H1 (cell line): ENCODE measurements at regions not wholly inside any gene's neighbourhood (a gene's known extent, or its start where the extent isn't known, plus 50 kb on each side); places are given as distances from the start of the nearest gene placed in this dataset.

Experiments used
- CTCF ChIA-PET: fragments of 300-600 bp; sonication (Branson Sonifier 250); formaldehyde crosslinking; loops from one replicate; lab custom pipeline; 2021; ENCODE audit not compliant: partially characterized antibody; lab: Charles Lee
- POLR2A ChIA-PET: fragments of 300-600 bp; sonication (Branson Sonifier 250); formaldehyde crosslinking; loops from one replicate; lab custom pipeline; 2021; ENCODE audit warnings: inconsistent platforms; ENCODE audit not compliant: partially characterized antibody; lab: Charles Lee
- DNase-seq, 2 experiments: peaks; one replicate each; pipeline versions ENCODE4 v3.0.0 to v3.0.0-alpha.2; 2010 to 2022; ENCODE audit warnings: low spot score in 2 of 2, low read depth in 1 of 2, mixed read lengths in 1 of 2
- FAIRE-seq: peaks from 2 replicates; lab custom pipeline; 2011; peaks lifted over from hg19 to GRCh38; lab: Jason Lieb, UNC
- H2AFZ ChIP-seq: 2 replicates; pipeline ENCODE4 v1.8.1; 2012; ENCODE audit warnings: low read length, inconsistent platforms
- H2AK5ac ChIP-seq: 2 replicates; pipeline ENCODE4 v1.6.1; 2013; ENCODE audit warnings: low read depth, low read length
- H2BK120ac ChIP-seq: replicated peaks from 2 replicates; pipeline ENCODE3; 2013; ENCODE audit warnings: low read depth, low read length, inconsistent platforms
- H2BK12ac ChIP-seq: 2 replicates; pipeline ENCODE4 v1.6.1; 2013; ENCODE audit warnings: low read depth, low read length
- H2BK15ac ChIP-seq: 2 replicates; pipeline ENCODE4 v1.6.1; 2013; ENCODE audit warnings: low read length
- H2BK20ac ChIP-seq: 2 replicates; pipeline ENCODE4 v1.6.1; 2013; ENCODE audit warnings: low read length
- H2BK5ac ChIP-seq: 2 replicates; pipeline ENCODE4 v1.6.1; 2013; ENCODE audit warnings: low read depth, low read length
- H3K14ac ChIP-seq: 2 replicates; pipeline ENCODE4 v1.6.1; 2013; ENCODE audit warnings: inconsistent platforms; ENCODE audit not compliant: insufficient read length
- H3K18ac ChIP-seq: 2 replicates; pipeline ENCODE4 v1.6.1; 2013; ENCODE audit warnings: low read length; ENCODE audit errors: extremely low read depth
- H3K23ac ChIP-seq: 2 replicates; pipeline ENCODE4 v1.6.1; 2013; ENCODE audit warnings: inconsistent platforms; ENCODE audit not compliant: insufficient read length
- H3K23me2 ChIP-seq: 2 replicates; pipeline ENCODE4 v1.6.1; 2013; ENCODE audit warnings: low read depth, low read length
- H3K27ac ChIP-seq: 2 replicates; pipeline ENCODE4 v1.6.1; 2011; ENCODE audit warnings: low read depth, low read length, inconsistent platforms
- H3K27me3 ChIP-seq, 4 experiments: replicated peaks in 1 of 4; 1 replicate in 1 of 4; 2 replicates in 3 of 4; pipeline versions ENCODE4 v1.6.1 to v1.8.1; 2011 to 2013; ENCODE audit warnings: low read length in 3 of 4, mild to moderate bottlenecking in 3 of 4, inconsistent platforms in 2 of 4, mixed read lengths in 2 of 4, moderate library complexity in 1 of 4; ENCODE audit not compliant: control insufficient read depth in 3 of 4, insufficient read depth in 3 of 4; ENCODE audit errors: extremely low read depth in 1 of 4
- H3K36me3 ChIP-seq, 4 experiments: 2 replicates each; pipeline versions ENCODE4 v1.6.1 to v1.8.1; 2011 to 2013; ENCODE audit warnings: mild to moderate bottlenecking in 4 of 4, low read length in 3 of 4, moderate library complexity in 2 of 4, control low read depth in 1 of 4, inconsistent platforms in 1 of 4; ENCODE audit not compliant: insufficient read depth in 4 of 4, control insufficient read depth in 2 of 4
- H3K4ac ChIP-seq: replicated peaks from 2 replicates; pipeline ENCODE3; 2013; ENCODE audit warnings: low read length, low read depth, mixed read lengths, inconsistent platforms; ENCODE audit not compliant: insufficient read length
- H3K4me1 ChIP-seq, 4 experiments: replicated peaks in 1 of 4; 1 replicate in 1 of 4; 2 replicates in 3 of 4; pipeline versions ENCODE4 v1.6.1 to v1.8.1; 2011 to 2013; ENCODE audit warnings: low read length in 3 of 4, inconsistent platforms in 2 of 4, mixed read lengths in 1 of 4; ENCODE audit not compliant: insufficient read depth in 4 of 4, control insufficient read depth in 3 of 4
- H3K4me2 ChIP-seq, 2 experiments: 2 replicates each; pipeline versions ENCODE4 v1.6.1 to v1.8.1; 2011 to 2013; ENCODE audit warnings: low read depth in 2 of 2, low read length in 2 of 2, control low read depth in 1 of 2, inconsistent platforms in 1 of 2, mild to moderate bottlenecking in 1 of 2; ENCODE audit not compliant: insufficient read depth in 1 of 2
- H3K4me3 ChIP-seq, 4 experiments: fragments of 200-600, 300-600 bp in 1 of 4; sonication (generic), shearing (Covaris generic), sonication (Bioruptor Twin) in 1 of 4; 2 replicates each; pipeline versions ENCODE4 v1.5.1 to v1.8.1; 2011 to 2016; ENCODE audit warnings: low read length in 4 of 4, low read depth in 3 of 4, control low read depth in 2 of 4, inconsistent platforms in 2 of 4, mild to moderate bottlenecking in 2 of 4, mixed read lengths in 1 of 4, moderate library complexity in 1 of 4; ENCODE audit not compliant: insufficient read depth in 2 of 4; ENCODE audit errors: extremely low read depth in 1 of 4
- H3K56ac ChIP-seq: replicated peaks from 2 replicates; pipeline ENCODE3; 2013; ENCODE audit warnings: low read depth, mild to moderate bottlenecking, mixed read lengths, low read length, inconsistent platforms; ENCODE audit not compliant: insufficient read length
- H3K79me1 ChIP-seq: 2 replicates; pipeline ENCODE4 v1.6.1; 2013; ENCODE audit warnings: low read depth, low read length, control low read depth
- H3K79me2 ChIP-seq, 2 experiments: 2 replicates each; pipeline versions ENCODE4 v1.6.1 to v1.8.1; 2012 to 2013; ENCODE audit warnings: low read length in 2 of 2, mild to moderate bottlenecking in 2 of 2, inconsistent platforms in 1 of 2; ENCODE audit not compliant: insufficient read depth in 2 of 2, control insufficient read depth in 1 of 2
- H3K9ac ChIP-seq, 4 experiments: replicated peaks in 1 of 4; 1 replicate in 1 of 4; 2 replicates in 3 of 4; pipeline versions ENCODE4 v1.6.1 to v1.8.1; 2011 to 2013; ENCODE audit warnings: low read depth in 3 of 4, low read length in 3 of 4, control low read depth in 2 of 4, mild to moderate bottlenecking in 2 of 4, moderate library complexity in 2 of 4, inconsistent platforms in 1 of 4; ENCODE audit errors: extremely low read depth in 1 of 4
- H3K9me3 ChIP-seq, 2 experiments: 2 replicates each; pipeline versions ENCODE4 v1.6.1 to v1.8.1; 2012 to 2013; ENCODE audit warnings: mild to moderate bottlenecking in 2 of 2, moderate library complexity in 2 of 2, control low read depth in 1 of 2, inconsistent platforms in 1 of 2, low read depth in 1 of 2, low read length in 1 of 2, mixed read lengths in 1 of 2; ENCODE audit not compliant: insufficient read depth in 2 of 2
- H4K20me1 ChIP-seq, 2 experiments: replicated peaks in 1 of 2; 2 replicates each; pipeline versions ENCODE3 to v1.8.1; 2011 to 2013; ENCODE audit warnings: inconsistent platforms in 2 of 2, low read length in 2 of 2, mild to moderate bottlenecking in 1 of 2; ENCODE audit not compliant: insufficient read depth in 2 of 2, control insufficient read depth in 1 of 2
- H4K5ac ChIP-seq: 2 replicates; pipeline ENCODE4 v1.6.1; 2013; ENCODE audit warnings: low read length, low read depth, mixed read lengths, inconsistent platforms; ENCODE audit not compliant: insufficient read length
- H4K8ac ChIP-seq: 2 replicates; pipeline ENCODE4 v1.8.0; 2013; ENCODE audit warnings: mild to moderate bottlenecking, moderate library complexity, low read length, inconsistent platforms; ENCODE audit not compliant: insufficient read depth; ENCODE audit errors: extremely low read depth
- H4K91ac ChIP-seq: replicated peaks from 2 replicates; pipeline ENCODE3; 2013; ENCODE audit warnings: low read length, mixed read lengths, inconsistent platforms; ENCODE audit not compliant: insufficient read length
- WGBS, 2 experiments: shearing (Covaris generic) in 1 of 2; methylation state at CpG; one replicate each; pipeline versions ENCODE4 v1.1.6 to v1.1.7; 2013 to 2015; ENCODE audit warnings: low lambda C conversion rate in 2 of 2, mixed read lengths in 2 of 2, inconsistent platforms in 1 of 2, low coverage in 1 of 2, missing lambda C conversion rate in 1 of 2; ENCODE audit not compliant: insufficient replicate concordance in 2 of 2, insufficient coverage in 1 of 2, insufficient read length in 1 of 2; ENCODE audit errors: extremely low coverage in 1 of 2, missing lambda C conversion rate in 1 of 2; 5-methylcytosine and 5-hydroxymethylcytosine counted together
- TF ChIP-seq, protein P1 (sequence below): IDR thresholded peaks from 2 replicates; pipeline ENCODE4 v1.6.1; 2011; ENCODE audit warnings: low read depth, mild to moderate bottlenecking, low read length; ENCODE audit not compliant: insufficient read depth

GRCh38 chr4:83782591-83782990 lies 246.7 kb downstream of the GPAT3 start:
- Histone ChIP-seq H3K23ac (no peak overlapping the region), H3K4ac (no peak overlapping the region), H3K18ac (0 out of 2 replicates have a peak overlapping the region, but pooled peaks have one; percentile 4), H3K79me2 (no peaks in the 10 kb centered on the region), H3K36me3 (no peaks in the 10 kb centered on the region), H3K9me3 (no peaks in the 10 kb centered on the region), H4K5ac (no peak overlapping the region), H2BK15ac (no peak overlapping the region), H3K14ac (no peak overlapping the region), H3K79me1 (no peaks in the 10 kb centered on the region), H3K4me1 (peaks cover 0 to 13% (median 5%) of the 10 kb centered on the region in 4 experiments; a peak in 3 of 7 replicates), H3K23me2 (no peaks in the 10 kb centered on the region), H2BK5ac (no peak overlapping the region), H2AFZ (no peak overlapping the region), H3K9ac (no peak overlapping the region), H3K4me2 (no peak overlapping the region), H3K27me3 (no peaks in the 10 kb centered on the region), H3K56ac (no peak overlapping the region), H2AK5ac (no peak overlapping the region), H2BK120ac (no peak overlapping the region), H2BK12ac (no peak overlapping the region), H3K27ac (no peak overlapping the region), H4K8ac (no peak overlapping the region), H4K91ac (no peak overlapping the region), H4K20me1 (no peaks in the 10 kb centered on the region), H3K4me3 (no peak overlapping the region), H2BK20ac (no peak overlapping the region)
- WGBS, 2 experiments: 86% methylated on average over 6 of the region's 6 CpGs; no CpG with 5 or more reads in 1 of the 2 experiments
- DNase-seq: no peak
- TF ChIP-seq, protein P1, sequence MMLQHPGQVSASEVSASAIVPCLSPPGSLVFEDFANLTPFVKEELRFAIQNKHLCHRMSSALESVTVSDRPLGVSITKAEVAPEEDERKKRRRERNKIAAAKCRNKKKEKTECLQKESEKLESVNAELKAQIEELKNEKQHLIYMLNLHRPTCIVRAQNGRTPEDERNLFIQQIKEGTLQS: no peak
- POLR2A ChIA-PET: no interaction called here
- FAIRE-seq: no peak
- CTCF ChIA-PET: interaction anchor here (0.5 kb wide), 1 partner anchor 737 kb away, joined by 3 read pairs; no protein-coding TSS in a partner anchor
